Stomach smooth muscle (tissue), 2 donors: ENCODE measurements at regions not wholly inside any gene's neighbourhood (a gene's known extent, or its start where the extent isn't known, plus 50 kb on each side); places are given as distances from the start of the nearest gene placed in this dataset.
"Not testable (repeated sequence)": the region's sequence is repeated elsewhere in the genome, so short reads cannot be mapped to it uniquely, and the experiment has no call there.

ENCODE experiments used
- H3K27ac ChIP-seq: one replicate; pipeline ENCODE4 v1.7.0; 2013; ENCODE audit warnings: mild to moderate bottlenecking, low read length, inconsistent platforms
- H3K27me3 ChIP-seq, 2 donors: one replicate each; pipeline ENCODE4 v1.7.0; 2013; ENCODE audit warnings: low read length in 2 of 2; ENCODE audit not compliant: insufficient read depth in 2 of 2, control insufficient read depth in 1 of 2
- H3K36me3 ChIP-seq, 2 donors: one replicate each; pipeline ENCODE4 v1.7.0; 2013; ENCODE audit warnings: low read length in 2 of 2; ENCODE audit not compliant: control insufficient read depth in 2 of 2, insufficient read depth in 2 of 2
- H3K4me1 ChIP-seq: one replicate; pipeline ENCODE4 v1.7.0; 2013; ENCODE audit warnings: low read length; ENCODE audit not compliant: control insufficient read depth, insufficient read depth
- H3K4me3 ChIP-seq, 2 donors: one replicate each; pipeline ENCODE4 v1.7.0; 2013; ENCODE audit warnings: low read length in 2 of 2
- H3K9ac ChIP-seq, 2 donors: one replicate each; pipeline ENCODE4 v1.7.0; 2013; ENCODE audit warnings: low read length in 2 of 2, mild to moderate bottlenecking in 1 of 2
- H3K9me3 ChIP-seq, 2 donors: one replicate each; pipeline ENCODE4 v1.7.0; 2013; ENCODE audit warnings: low read length in 2 of 2; ENCODE audit not compliant: control insufficient read depth in 2 of 2
- donor health status: healthy.
- donor health status: Pancreatic carcinoma.

- Histone ChIP-seq H3K27ac (no peak overlapping the region), H3K9ac (no peak overlapping the region), H3K27me3 (peaks cover 0 to 11% of the 10 kb centered on the region in 2 donors), H3K9me3 (no peaks in the 10 kb centered on the region), H3K4me3 (no peak overlapping the region), H3K4me1 (no peaks in the 10 kb centered on the region), H3K36me3 (no peaks in the 10 kb centered on the region)
Measured at GRCh38 chr7:35970458-35970857, 169.6 kb downstream of the SEPTIN7 start.

GRCh38 chr7:35971133-35971891 lies 170.5 kb downstream of the SEPTIN7 start:
- H3K27me3 ChIP-seq: peaks cover 0 to 11% of the 10 kb centered on the region in 2 donors
- H3K27ac ChIP-seq: no peak overlapping the region
- H3K4me3 ChIP-seq: no peak overlapping the region
- no peaks in the 10 kb centered on the region for H3K9me3 ChIP-seq
- H3K4me1 ChIP-seq: no peaks in the 10 kb centered on the region
- H3K36me3 ChIP-seq: no peaks in the 10 kb centered on the region
- H3K9ac ChIP-seq: no peak overlapping the region

GRCh38 chr7:35975851-35976454 lies 175.1 kb downstream of the SEPTIN7 start:
- H3K27me3 ChIP-seq: peaks cover 0 to 8% of the 10 kb centered on the region in 2 donors
- no peak overlapping the region for H3K27ac ChIP-seq
- H3K36me3 ChIP-seq: no peaks in the 10 kb centered on the region
- H3K4me3 ChIP-seq: no peak overlapping the region
- H3K9me3 ChIP-seq: no peaks in the 10 kb centered on the region
- H3K9ac ChIP-seq: no peak overlapping the region
- H3K4me1 ChIP-seq: no peaks in the 10 kb centered on the region

GRCh38 chr7:35978816-35979640 lies 174.0 kb upstream of the EEPD1 start:
- not testable (repeated sequence) for H3K27me3 ChIP-seq, H3K9me3 ChIP-seq, H3K36me3 ChIP-seq, H3K4me3 ChIP-seq, H3K27ac ChIP-seq, H3K4me1 ChIP-seq, H3K9ac ChIP-seq

GRCh38 chr7:35982600-35982999 lies 170.5 kb upstream of the EEPD1 start:
- Histone ChIP-seq H3K9ac (no peak overlapping the region), H3K27ac (no peak overlapping the region), H3K27me3 (no peaks in the 10 kb centered on the region), H3K9me3 (no peaks in the 10 kb centered on the region), H3K4me3 (no peak overlapping the region), H3K36me3 (no peaks in the 10 kb centered on the region), H3K4me1 (no peaks in the 10 kb centered on the region)

- no peaks in the 10 kb centered on the region for H3K27me3 ChIP-seq
- no peaks in the 10 kb centered on the region for H3K4me1 ChIP-seq
- H3K4me3 ChIP-seq: no peak overlapping the region
- no peaks in the 10 kb centered on the region for H3K9me3 ChIP-seq
- no peaks in the 10 kb centered on the region for H3K36me3 ChIP-seq
- H3K27ac ChIP-seq: no peak overlapping the region
- H3K9ac ChIP-seq: no peak overlapping the region
Measured at GRCh38 chr7:35983626-35984025, 169.4 kb upstream of the EEPD1 start.

GRCh38 chr7:35985126-35985754 lies 167.8 kb upstream of the EEPD1 start:
- H3K36me3 ChIP-seq: no peaks in the 10 kb centered on the region
- no peak overlapping the region for H3K4me3 ChIP-seq
- no peak overlapping the region for H3K9ac ChIP-seq
- H3K4me1 ChIP-seq: peaks cover 6% of the 10 kb centered on the region
- H3K9me3 ChIP-seq: no peaks in the 10 kb centered on the region
- no peak overlapping the region for H3K27ac ChIP-seq
- no peaks in the 10 kb centered on the region for H3K27me3 ChIP-seq

GRCh38 chr7:35987016-35987415 lies 166.0 kb upstream of the EEPD1 start:
- Histone ChIP-seq H3K27ac (no peak overlapping the region), H3K4me3 (no peak overlapping the region), H3K4me1 (peaks cover 6% of the 10 kb centered on the region), H3K36me3 (no peaks in the 10 kb centered on the region), H3K9ac (no peak overlapping the region), H3K9me3 (no peaks in the 10 kb centered on the region), H3K27me3 (no peaks in the 10 kb centered on the region)

GRCh38 chr7:35988105-35988504 lies 164.9 kb upstream of the EEPD1 start:
- H3K4me1 ChIP-seq: peaks cover 6% of the 10 kb centered on the region
- H3K27me3 ChIP-seq: no peaks in the 10 kb centered on the region
- no peaks in the 10 kb centered on the region for H3K36me3 ChIP-seq
- no peak overlapping the region for H3K4me3 ChIP-seq
- no peaks in the 10 kb centered on the region for H3K9me3 ChIP-seq
- no peak overlapping the region for H3K27ac ChIP-seq
- H3K9ac ChIP-seq: no peak overlapping the region

- Histone ChIP-seq H3K27ac (no peak overlapping the region), H3K36me3 (no peaks in the 10 kb centered on the region), H3K4me1 (peaks cover 6% of the 10 kb centered on the region), H3K4me3 (no peak overlapping the region), H3K27me3 (no peaks in the 10 kb centered on the region), H3K9ac (no peak overlapping the region), H3K9me3 (no peaks in the 10 kb centered on the region)
Measured at GRCh38 chr7:35988818-35989217, 164.2 kb upstream of the EEPD1 start.
